ENCODE measurements at regions not wholly inside any gene's neighbourhood (a gene's known extent, or its start where the extent isn't known, plus 50 kb on each side); places are given as distances from the start of the nearest gene placed in this dataset.
A peak's percentile ranks its signal among the peaks of the same experiment; 100 is the strongest.

DNA sequence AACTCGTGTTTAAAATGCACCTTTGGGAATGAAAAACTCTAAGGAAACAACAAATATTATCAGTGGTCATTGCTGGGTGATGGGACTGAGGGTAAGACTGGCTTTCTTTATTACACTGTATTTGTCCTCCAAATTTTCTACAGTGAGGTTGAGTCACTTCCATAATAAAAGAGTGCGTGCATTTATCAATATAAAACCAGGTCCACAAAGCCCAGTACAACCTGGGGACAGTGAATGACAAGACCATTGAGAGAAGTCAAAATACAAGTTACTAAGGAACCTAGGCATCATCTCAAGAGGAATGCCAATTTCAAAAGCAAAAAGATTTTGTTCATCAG lies 76.4 kb downstream of the MAGED4 start:
- H3K27ac ChIP-seq (ENCODE audit: low read depth, low read length, poor library complexity, severe bottlenecking), result peak overlapping the region; percentile 78
- peaks cover 13% of the 10 kb centered on the region for H3K4me1 ChIP-seq (ENCODE audit: insufficient read depth, low read length, poor library complexity, severe bottlenecking)
- H2AFZ ChIP-seq (ENCODE audit: low read length), result peak overlapping the region; percentile 63; the same call in 1 of the 2 replicates
- DNase-seq (ENCODE audit: low spot score), result no peak
- POLR2A ChIA-PET, result interaction anchor here (0.6 to 0.8 kb wide), 4 partner anchors 10 to 804 kb away, joined by 5 to 9 read pairs (median 6); no protein-coding TSS in a partner anchor
- H3K4me2 ChIP-seq (ENCODE audit: low read length), result peak overlapping the region; percentile 77
- H3K9me2 ChIP-seq (ENCODE audit: insufficient read depth, low read length), result no peaks in the 10 kb centered on the region
- no peaks in the 10 kb centered on the region for H4K20me1 ChIP-seq (ENCODE audit: insufficient read depth, low read length)
- intact Hi-C loops (cut with micrococcal nuclease; ENCODE audit: unreplicated experiment), result loop anchor here (2.0 to 10.0 kb wide), 4 partner anchors 399 to 1566 kb away; no protein-coding TSS in a partner anchor
- H3K36me3 ChIP-seq (ENCODE audit: insufficient read depth, low read length), result no peaks in the 10 kb centered on the region
- CTCF ChIA-PET (ENCODE audit: unreplicated experiment), result interaction anchor here (1.0 kb wide), 1 partner anchor 620 kb away, joined by 3 read pairs; no protein-coding TSS in a partner anchor
- no peaks in the 10 kb centered on the region for H3K9me3 ChIP-seq (ENCODE audit: low read length)
- TF ChIP-seq, protein P1, sequence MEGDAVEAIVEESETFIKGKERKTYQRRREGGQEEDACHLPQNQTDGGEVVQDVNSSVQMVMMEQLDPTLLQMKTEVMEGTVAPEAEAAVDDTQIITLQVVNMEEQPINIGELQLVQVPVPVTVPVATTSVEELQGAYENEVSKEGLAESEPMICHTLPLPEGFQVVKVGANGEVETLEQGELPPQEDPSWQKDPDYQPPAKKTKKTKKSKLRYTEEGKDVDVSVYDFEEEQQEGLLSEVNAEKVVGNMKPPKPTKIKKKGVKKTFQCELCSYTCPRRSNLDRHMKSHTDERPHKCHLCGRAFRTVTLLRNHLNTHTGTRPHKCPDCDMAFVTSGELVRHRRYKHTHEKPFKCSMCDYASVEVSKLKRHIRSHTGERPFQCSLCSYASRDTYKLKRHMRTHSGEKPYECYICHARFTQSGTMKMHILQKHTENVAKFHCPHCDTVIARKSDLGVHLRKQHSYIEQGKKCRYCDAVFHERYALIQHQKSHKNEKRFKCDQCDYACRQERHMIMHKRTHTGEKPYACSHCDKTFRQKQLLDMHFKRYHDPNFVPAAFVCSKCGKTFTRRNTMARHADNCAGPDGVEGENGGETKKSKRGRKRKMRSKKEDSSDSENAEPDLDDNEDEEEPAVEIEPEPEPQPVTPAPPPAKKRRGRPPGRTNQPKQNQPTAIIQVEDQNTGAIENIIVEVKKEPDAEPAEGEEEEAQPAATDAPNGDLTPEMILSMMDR (conservative IDR thresholded peaks at IDR 0.05; ENCODE audit: low read length), result no peak
- TF ChIP-seq EZH2phosphoT487 (IDR thresholded peaks at IDR 0.05; ENCODE audit: borderline replicate concordance, low read depth, low read length), result no peak
- H3K79me2 ChIP-seq (ENCODE audit: insufficient read depth, low read depth, low read length), result no peaks in the 10 kb centered on the region
- peak overlapping the region; percentile 68 for H3K4me3 ChIP-seq (ENCODE audit: low read depth, low read length, poor library complexity, severe bottlenecking)
- no TSS peak for BruUV-seq (replicated peaks)

DNA sequence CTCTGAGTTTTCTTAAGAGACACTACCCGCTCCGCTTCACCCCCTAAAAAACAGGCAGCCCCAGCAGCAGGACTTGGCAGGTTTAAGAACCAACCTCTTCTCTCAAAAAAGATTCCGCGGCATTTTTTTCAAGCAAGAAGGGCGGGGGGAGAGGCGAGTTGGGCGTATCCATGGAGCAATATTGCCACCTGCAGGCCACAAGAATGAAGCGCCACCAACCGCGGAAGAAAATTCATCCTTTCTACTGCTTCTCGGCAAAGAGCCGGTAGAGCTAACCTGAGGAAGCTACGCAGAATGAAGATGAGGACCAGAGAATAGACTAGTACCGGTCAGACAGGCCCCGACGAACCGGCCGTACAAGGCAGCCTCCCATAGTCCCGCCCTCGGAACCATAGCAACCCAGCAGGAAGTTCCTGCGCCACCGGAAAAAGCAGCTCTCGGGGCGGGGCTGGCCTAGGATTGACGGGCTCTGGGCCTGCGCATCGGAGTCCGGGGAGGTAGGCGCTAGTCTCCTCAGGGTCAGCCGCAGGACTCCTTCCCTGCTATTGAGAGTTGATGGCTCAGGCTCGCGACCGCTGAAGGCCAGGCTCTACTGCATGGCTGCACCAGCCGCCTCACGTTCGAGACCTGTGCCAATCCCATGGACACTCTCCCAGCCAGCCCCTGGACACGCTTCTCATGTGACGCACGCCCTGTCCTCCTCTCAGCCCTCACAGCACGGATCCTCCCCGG lies 76.9 kb downstream of the MAGED4 start:
- TF ChIP-seq EZH2phosphoT487 (IDR thresholded peaks at IDR 0.05; ENCODE audit: borderline replicate concordance, low read depth, low read length), result no peak
- TF ChIP-seq, protein P1 (conservative IDR thresholded peaks at IDR 0.05; ENCODE audit: low read length), result peak; percentile 87
- H3K4me3 ChIP-seq (ENCODE audit: low read depth, low read length, poor library complexity, severe bottlenecking), result peak overlapping the region; percentile 68
- no peaks in the 10 kb centered on the region for H3K9me3 ChIP-seq (ENCODE audit: low read length)
- intact Hi-C loops (cut with micrococcal nuclease; ENCODE audit: unreplicated experiment), result loop anchor here (2.0 to 10.0 kb wide), 4 partner anchors 399 to 1567 kb away; no protein-coding TSS in a partner anchor
- ChIA-PET POLR2A (interaction anchor here (0.6 to 0.8 kb wide), 4 partner anchors 9 to 805 kb away, joined by 5 to 9 read pairs (median 6); no protein-coding TSS in a partner anchor), CTCF (ENCODE audit: unreplicated experiment) (interaction anchor here (1.0 kb wide), 1 partner anchor 620 kb away, joined by 3 read pairs; no protein-coding TSS in a partner anchor)
- BruUV-seq (replicated peaks), result no TSS peak
- H3K79me2 ChIP-seq (ENCODE audit: insufficient read depth, low read depth, low read length), result no peaks in the 10 kb centered on the region
- H3K36me3 ChIP-seq (ENCODE audit: insufficient read depth, low read length), result no peaks in the 10 kb centered on the region
- no peaks in the 10 kb centered on the region for H3K9me2 ChIP-seq (ENCODE audit: insufficient read depth, low read length)
- peaks cover 13% of the 10 kb centered on the region for H3K4me1 ChIP-seq (ENCODE audit: insufficient read depth, low read length, poor library complexity, severe bottlenecking)
- H4K20me1 ChIP-seq (ENCODE audit: insufficient read depth, low read length), result no peaks in the 10 kb centered on the region
- peak; percentile 85 for DNase-seq (ENCODE audit: low spot score)
- peak overlapping the region; percentile 77 for H3K4me2 ChIP-seq (ENCODE audit: low read length)
- peak overlapping the region; percentile 78 for H3K27ac ChIP-seq (ENCODE audit: low read depth, low read length, poor library complexity, severe bottlenecking)
- peak overlapping the region; percentile 63; the same call in 1 of the 2 replicates for H2AFZ ChIP-seq (ENCODE audit: low read length)

DNA sequence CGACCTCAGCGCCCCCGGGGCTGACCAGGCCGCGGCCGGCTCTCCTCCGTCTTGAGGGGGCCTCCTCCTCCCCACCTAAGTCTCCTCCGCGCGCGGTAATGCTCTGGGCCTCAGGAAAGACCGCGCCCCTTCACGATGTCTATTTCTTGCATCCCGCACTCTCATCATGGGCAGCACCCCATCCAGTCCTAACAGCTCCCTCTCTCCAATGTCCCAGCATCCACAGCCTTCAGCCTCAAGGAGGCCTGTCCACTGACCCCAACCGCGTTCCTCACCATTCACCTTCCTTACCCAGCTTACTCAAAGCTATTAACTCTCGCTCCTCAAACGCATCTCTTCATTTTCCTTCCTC lies 77.5 kb downstream of the MAGED4 start:
- ChIA-PET POLR2A (no interaction called here), CTCF (ENCODE audit: unreplicated experiment) (interaction anchor here (1.0 kb wide), 1 partner anchor 621 kb away, joined by 3 read pairs; no protein-coding TSS in a partner anchor)
- Histone ChIP-seq H3K9me2 (ENCODE audit: insufficient read depth, low read length) (no peaks in the 10 kb centered on the region), H3K9me3 (ENCODE audit: low read length) (no peaks in the 10 kb centered on the region), H3K79me2 (ENCODE audit: insufficient read depth, low read depth, low read length) (no peaks in the 10 kb centered on the region), H3K27ac (ENCODE audit: low read depth, low read length, poor library complexity, severe bottlenecking) (peak overlapping the region; percentile 78), H3K4me3 (ENCODE audit: low read depth, low read length, poor library complexity, severe bottlenecking) (peak overlapping the region; percentile 68), H2AFZ (ENCODE audit: low read length) (peak overlapping the region; percentile 63; the same call in 1 of the 2 replicates), H3K4me1 (ENCODE audit: insufficient read depth, low read length, poor library complexity, severe bottlenecking) (peaks cover 13% of the 10 kb centered on the region), H3K4me2 (ENCODE audit: low read length) (peak overlapping the region; percentile 77), H3K36me3 (ENCODE audit: insufficient read depth, low read length) (no peaks in the 10 kb centered on the region), H4K20me1 (ENCODE audit: insufficient read depth, low read length) (no peaks in the 10 kb centered on the region)
- DNase-seq (ENCODE audit: low spot score), result no peak
- no TSS peak for BruUV-seq (replicated peaks)
- intact Hi-C loops (cut with micrococcal nuclease; ENCODE audit: unreplicated experiment), result loop anchor here (5.0 to 10.0 kb wide), 3 partner anchors 400 to 1567 kb away; no protein-coding TSS in a partner anchor
- TF ChIP-seq EZH2phosphoT487 (IDR thresholded peaks at IDR 0.05; ENCODE audit: borderline replicate concordance, low read depth, low read length), result no peak
